ENCODE measurements at regions not wholly inside any gene's neighbourhood (a gene's known extent, or its start where the extent isn't known, plus 50 kb on each side); places are given as distances from the start of the nearest gene placed in this dataset.

DNA sequence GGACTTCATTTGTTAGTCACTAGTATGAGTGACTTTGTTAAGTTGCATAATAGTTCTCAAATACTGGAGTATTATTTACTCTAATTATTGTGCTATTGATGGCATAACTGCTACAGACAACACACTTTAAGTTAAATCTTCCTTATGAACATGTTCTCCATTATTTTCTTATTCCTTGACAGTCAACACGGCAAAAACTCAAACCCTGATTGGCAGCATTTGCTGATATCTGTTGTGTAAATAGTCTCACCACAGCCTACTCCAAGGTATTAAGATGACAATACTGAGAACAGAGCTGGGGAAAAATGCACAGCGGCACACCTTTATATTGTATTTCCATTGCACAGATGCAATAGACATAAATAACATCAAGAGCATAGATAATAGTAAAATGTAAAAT is 568.0 kb upstream of the AADAT start:
- DNase-seq (ENCODE audit: low spot score): no peak
- TF ChIP-seq, protein P1, sequence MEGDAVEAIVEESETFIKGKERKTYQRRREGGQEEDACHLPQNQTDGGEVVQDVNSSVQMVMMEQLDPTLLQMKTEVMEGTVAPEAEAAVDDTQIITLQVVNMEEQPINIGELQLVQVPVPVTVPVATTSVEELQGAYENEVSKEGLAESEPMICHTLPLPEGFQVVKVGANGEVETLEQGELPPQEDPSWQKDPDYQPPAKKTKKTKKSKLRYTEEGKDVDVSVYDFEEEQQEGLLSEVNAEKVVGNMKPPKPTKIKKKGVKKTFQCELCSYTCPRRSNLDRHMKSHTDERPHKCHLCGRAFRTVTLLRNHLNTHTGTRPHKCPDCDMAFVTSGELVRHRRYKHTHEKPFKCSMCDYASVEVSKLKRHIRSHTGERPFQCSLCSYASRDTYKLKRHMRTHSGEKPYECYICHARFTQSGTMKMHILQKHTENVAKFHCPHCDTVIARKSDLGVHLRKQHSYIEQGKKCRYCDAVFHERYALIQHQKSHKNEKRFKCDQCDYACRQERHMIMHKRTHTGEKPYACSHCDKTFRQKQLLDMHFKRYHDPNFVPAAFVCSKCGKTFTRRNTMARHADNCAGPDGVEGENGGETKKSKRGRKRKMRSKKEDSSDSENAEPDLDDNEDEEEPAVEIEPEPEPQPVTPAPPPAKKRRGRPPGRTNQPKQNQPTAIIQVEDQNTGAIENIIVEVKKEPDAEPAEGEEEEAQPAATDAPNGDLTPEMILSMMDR (IDR thresholded peaks at IDR 0.05; ENCODE audit: poor library complexity, severe bottlenecking): no peak
- no peaks in the 10 kb centered on the region for H3K36me3 ChIP-seq (ENCODE audit: low read depth)
- H3K4me3 ChIP-seq (ENCODE audit: severe bottlenecking): no peak overlapping the region
- no peaks in the 10 kb centered on the region for H3K4me1 ChIP-seq (ENCODE audit: insufficient read depth, poor library complexity, severe bottlenecking)
- H3K27ac ChIP-seq (ENCODE audit: poor library complexity, severe bottlenecking): no peak overlapping the region
- no peak for ATAC-seq (ENCODE audit: low read depth)
- H3K27me3 ChIP-seq (ENCODE audit: insufficient read depth, poor library complexity, severe bottlenecking): no peaks in the 10 kb centered on the region
- H3K9me3 ChIP-seq (ENCODE audit: severe bottlenecking): no peaks in the 10 kb centered on the region

GRCh38 chr4:170656506-170656905 is 566.8 kb upstream of the AADAT start:
- Histone ChIP-seq H3K27me3 (ENCODE audit: insufficient read depth, poor library complexity, severe bottlenecking) (no peaks in the 10 kb centered on the region), H3K4me3 (ENCODE audit: severe bottlenecking) (no peak overlapping the region), H3K9me3 (ENCODE audit: severe bottlenecking) (no peaks in the 10 kb centered on the region), H3K4me1 (ENCODE audit: insufficient read depth, poor library complexity, severe bottlenecking) (no peaks in the 10 kb centered on the region), H3K27ac (ENCODE audit: poor library complexity, severe bottlenecking) (no peak overlapping the region), H3K36me3 (ENCODE audit: low read depth) (no peaks in the 10 kb centered on the region)
- ATAC-seq (ENCODE audit: low read depth): no peak
- TF ChIP-seq, protein P1 (IDR thresholded peaks at IDR 0.05; ENCODE audit: poor library complexity, severe bottlenecking): no peak
- DNase-seq (ENCODE audit: low spot score): no peak

DNA sequence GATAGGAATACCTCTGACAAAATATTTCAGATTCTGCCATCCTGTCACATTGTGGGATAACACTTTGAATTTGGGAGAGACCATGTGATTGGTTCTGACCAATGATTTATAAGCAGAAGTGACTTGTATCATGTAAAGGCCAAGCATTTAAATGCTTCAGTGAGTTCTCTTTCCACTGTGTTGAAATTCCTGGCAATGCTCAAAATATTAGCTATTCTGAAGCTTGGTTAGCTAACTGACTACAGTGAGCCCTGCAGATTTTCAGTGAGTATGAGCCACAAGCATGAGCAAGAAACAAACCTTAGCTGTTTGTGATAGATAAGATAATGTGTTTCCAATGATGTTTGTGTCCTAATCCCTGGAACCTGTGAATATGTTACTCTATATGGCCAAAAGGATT is 562.8 kb upstream of the AADAT start:
- Histone ChIP-seq H3K9me3 (ENCODE audit: severe bottlenecking) (no peaks in the 10 kb centered on the region), H3K4me3 (ENCODE audit: severe bottlenecking) (no peak overlapping the region), H3K27me3 (ENCODE audit: insufficient read depth, poor library complexity, severe bottlenecking) (no peaks in the 10 kb centered on the region), H3K27ac (ENCODE audit: poor library complexity, severe bottlenecking) (no peak overlapping the region), H3K36me3 (ENCODE audit: low read depth) (no peaks in the 10 kb centered on the region; the same call in 1 of the 2 replicates), H3K4me1 (ENCODE audit: insufficient read depth, poor library complexity, severe bottlenecking) (no peaks in the 10 kb centered on the region)
- no peak for ATAC-seq (ENCODE audit: low read depth)
- no peak for DNase-seq (ENCODE audit: low spot score)
- TF ChIP-seq, protein P1 (IDR thresholded peaks at IDR 0.05; ENCODE audit: poor library complexity, severe bottlenecking): no peak

- Histone ChIP-seq H3K27me3 (ENCODE audit: insufficient read depth, poor library complexity, severe bottlenecking) (no peaks in the 10 kb centered on the region), H3K9me3 (ENCODE audit: severe bottlenecking) (no peaks in the 10 kb centered on the region), H3K27ac (ENCODE audit: poor library complexity, severe bottlenecking) (no peak overlapping the region), H3K4me1 (ENCODE audit: insufficient read depth, poor library complexity, severe bottlenecking) (no peaks in the 10 kb centered on the region), H3K36me3 (ENCODE audit: low read depth) (no peaks in the 10 kb centered on the region; the same call in 1 of the 2 replicates), H3K4me3 (ENCODE audit: severe bottlenecking) (no peak overlapping the region)
- DNase-seq (ENCODE audit: low spot score) (no peak), ATAC-seq (ENCODE audit: low read depth) (peak; percentile 51; the same call in 1 of the 3 replicates)
- TF ChIP-seq, protein P1 (IDR thresholded peaks at IDR 0.05; ENCODE audit: poor library complexity, severe bottlenecking): no peak
These were observed 562.0 kb upstream of the AADAT start for GRCh38 chr4:170651786-170652185.

- Histone ChIP-seq H3K4me1 (ENCODE audit: insufficient read depth, poor library complexity, severe bottlenecking) (no peaks in the 10 kb centered on the region), H3K9me3 (ENCODE audit: severe bottlenecking) (no peaks in the 10 kb centered on the region), H3K27me3 (ENCODE audit: insufficient read depth, poor library complexity, severe bottlenecking) (no peaks in the 10 kb centered on the region), H3K36me3 (ENCODE audit: low read depth) (no peaks in the 10 kb centered on the region), H3K27ac (ENCODE audit: poor library complexity, severe bottlenecking) (no peak overlapping the region), H3K4me3 (ENCODE audit: severe bottlenecking) (no peak overlapping the region)
- DNase-seq (ENCODE audit: low spot score): no peak
- TF ChIP-seq, protein P1 (IDR thresholded peaks at IDR 0.05; ENCODE audit: poor library complexity, severe bottlenecking): no peak
- no peak for ATAC-seq (ENCODE audit: low read depth)
These were observed 537.7 kb upstream of the AADAT start for GRCh38 chr4:170627418-170627817.
